ENCODE measurements at regions not wholly inside any gene's neighbourhood (a gene's known extent, or its start where the extent isn't known, plus 50 kb on each side); places are given as distances from the start of the nearest gene placed in this dataset.

DNA sequence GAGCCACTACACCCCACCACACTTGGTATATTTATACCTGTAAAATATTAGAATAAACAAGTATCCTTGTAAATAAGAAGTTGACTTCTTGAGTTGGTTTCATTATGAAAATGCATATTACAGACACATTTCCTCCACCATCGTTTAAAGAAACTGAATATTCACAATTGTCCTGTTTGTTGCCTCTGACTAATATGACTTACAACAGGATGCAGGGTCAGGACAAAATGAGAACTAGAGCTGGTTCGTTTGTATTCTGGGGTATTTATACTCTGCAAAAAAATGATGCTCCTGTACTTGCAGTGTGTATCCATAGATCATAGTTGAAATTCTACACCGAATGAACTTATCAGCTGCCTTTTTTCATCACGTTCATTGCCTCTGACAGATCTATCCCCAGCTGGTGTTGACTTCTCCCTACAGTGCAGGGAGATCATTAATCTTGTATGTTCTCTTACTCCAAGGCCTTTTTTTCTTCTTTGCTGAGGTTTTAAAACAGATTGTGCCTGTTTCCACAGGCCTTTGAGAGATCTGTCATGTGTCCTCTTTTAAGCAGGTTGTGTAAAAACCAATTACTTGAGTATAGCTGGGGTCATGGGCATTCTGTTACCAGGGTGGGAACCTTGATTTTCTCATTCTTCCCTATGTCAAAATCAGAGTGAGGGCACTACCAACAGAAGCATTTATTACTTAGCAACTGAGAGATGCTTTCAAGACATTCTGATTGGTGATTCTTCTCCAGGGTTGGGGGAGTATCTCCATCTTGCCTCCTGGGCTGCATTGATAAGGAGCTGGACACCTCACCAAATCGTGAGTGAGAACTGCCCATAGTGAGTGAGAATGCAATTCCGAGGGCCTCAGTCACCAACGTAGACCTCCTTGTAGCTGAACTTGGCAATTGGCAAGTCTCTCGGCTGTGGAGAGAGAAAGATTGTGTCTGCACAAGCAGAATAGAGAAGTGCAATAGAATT lies 78.8 kb upstream of the CD83 start:
- TF ChIP-seq POLR2A (IDR thresholded peaks at IDR 0.05) (no peak), POLR2AphosphoS5 (IDR thresholded peaks at IDR 0.05) (no peak)
